H1 (cell line): ENCODE measurements at regions not wholly inside any gene's neighbourhood (a gene's known extent, or its start where the extent isn't known, plus 50 kb on each side); places are given as distances from the start of the nearest gene placed in this dataset.

Source experiments
- MAX ChIP-seq: IDR thresholded peaks from 2 replicates; pipeline ENCODE4 v1.6.1; 2012; ENCODE audit warnings: inconsistent platforms
- TF ChIP-seq, protein P1 (sequence below), 3 experiments: IDR thresholded peaks; 1 replicate in 2 of 3; 2 replicates in 1 of 3; pipeline versions ENCODE4 v1.5.1 to v1.6.1; 2011; ENCODE audit warnings: low read length in 3 of 3, mild to moderate bottlenecking in 3 of 3, inconsistent platforms in 2 of 3, low read depth in 1 of 3, moderate library complexity in 1 of 3; ENCODE audit not compliant: insufficient read depth in 1 of 3; ENCODE audit errors: control extremely low read depth in 1 of 3

DNA sequence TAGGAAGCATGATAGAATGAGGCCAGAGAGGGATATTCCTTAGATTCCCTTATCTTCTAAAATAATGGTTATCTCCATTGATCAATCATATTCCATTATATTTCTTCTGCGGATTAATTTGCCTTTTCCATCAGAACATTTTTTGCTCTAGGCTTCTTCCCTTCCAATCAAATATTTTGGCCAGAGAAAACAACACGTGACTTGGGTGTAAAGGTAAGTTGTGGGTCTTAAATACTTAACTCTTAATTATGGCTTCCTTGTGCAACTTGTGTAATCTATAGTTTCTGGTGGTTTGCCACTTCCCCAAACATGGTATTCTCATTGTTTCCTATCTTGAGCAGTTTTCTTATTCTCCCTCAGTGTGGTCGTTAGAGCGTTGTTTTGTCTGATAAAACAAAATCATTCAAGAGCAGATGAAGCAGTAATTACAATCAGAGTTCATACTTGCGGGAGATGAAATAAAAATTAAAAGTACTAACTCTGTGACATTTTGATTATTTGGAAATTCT, 889.3 kb downstream of the MAT2B start:
- TF ChIP-seq MAX: no peak
- TF ChIP-seq, protein P1, sequence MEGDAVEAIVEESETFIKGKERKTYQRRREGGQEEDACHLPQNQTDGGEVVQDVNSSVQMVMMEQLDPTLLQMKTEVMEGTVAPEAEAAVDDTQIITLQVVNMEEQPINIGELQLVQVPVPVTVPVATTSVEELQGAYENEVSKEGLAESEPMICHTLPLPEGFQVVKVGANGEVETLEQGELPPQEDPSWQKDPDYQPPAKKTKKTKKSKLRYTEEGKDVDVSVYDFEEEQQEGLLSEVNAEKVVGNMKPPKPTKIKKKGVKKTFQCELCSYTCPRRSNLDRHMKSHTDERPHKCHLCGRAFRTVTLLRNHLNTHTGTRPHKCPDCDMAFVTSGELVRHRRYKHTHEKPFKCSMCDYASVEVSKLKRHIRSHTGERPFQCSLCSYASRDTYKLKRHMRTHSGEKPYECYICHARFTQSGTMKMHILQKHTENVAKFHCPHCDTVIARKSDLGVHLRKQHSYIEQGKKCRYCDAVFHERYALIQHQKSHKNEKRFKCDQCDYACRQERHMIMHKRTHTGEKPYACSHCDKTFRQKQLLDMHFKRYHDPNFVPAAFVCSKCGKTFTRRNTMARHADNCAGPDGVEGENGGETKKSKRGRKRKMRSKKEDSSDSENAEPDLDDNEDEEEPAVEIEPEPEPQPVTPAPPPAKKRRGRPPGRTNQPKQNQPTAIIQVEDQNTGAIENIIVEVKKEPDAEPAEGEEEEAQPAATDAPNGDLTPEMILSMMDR (IDR thresholded peaks at IDR 0.05; ENCODE audit: control extremely low read depth in 1 of 3, insufficient read depth in 1 of 3, low read depth in 1 of 3, low read length in 3 of 3): no peak
